CD14-positive monocyte (primary cell): ENCODE measurements at regions not wholly inside any gene's neighbourhood (a gene's known extent, or its start where the extent isn't known, plus 50 kb on each side); places are given as distances from the start of the nearest gene placed in this dataset.

Experiments used
- DNase-seq, 3 donors: peaks; one replicate each; pipeline ENCODE4 v3.0.0-alpha.2; 2011 to 2022
- H2AFZ ChIP-seq: 2 replicates; pipeline ENCODE4 v1.6.0; 2012; ENCODE audit warnings: mild to moderate bottlenecking, low read depth, low read length, inconsistent platforms; ENCODE audit not compliant: insufficient read depth, poor library complexity, severe bottlenecking
- H3K27ac ChIP-seq, 2 donors: 1 replicate in 1 of 2; 2 replicates in 1 of 2; pipeline ENCODE4 v1.5.1; 2012 to 2013; ENCODE audit warnings: low read length in 2 of 2, control low read depth in 1 of 2, inconsistent platforms in 1 of 2, low read depth in 1 of 2, mild to moderate bottlenecking in 1 of 2
- H3K27me3 ChIP-seq, 2 donors: one replicate each; pipeline versions ENCODE4 v1.6.0 to v1.6.1; 2011 to 2013; ENCODE audit warnings: low read length in 2 of 2; ENCODE audit not compliant: control insufficient read depth in 2 of 2, insufficient read depth in 2 of 2
- H3K36me3 ChIP-seq, 2 donors: replicated peaks in 1 of 2; 1 replicate in 1 of 2; 2 replicates in 1 of 2; pipeline versions ENCODE4 v1.5.1 to v1.6.1; 2012 to 2013; ENCODE audit warnings: low read length in 2 of 2, control low read depth in 1 of 2, inconsistent platforms in 1 of 2, mild to moderate bottlenecking in 1 of 2; ENCODE audit not compliant: insufficient read depth in 2 of 2, control insufficient read depth in 1 of 2
- H3K4me1 ChIP-seq, 2 donors: 1 replicate in 1 of 2; 2 replicates in 1 of 2; pipeline versions ENCODE4 v1.5.1 to v1.6.1; 2012 to 2013; ENCODE audit warnings: low read length in 2 of 2, control low read depth in 1 of 2, inconsistent platforms in 1 of 2, mild to moderate bottlenecking in 1 of 2, moderate library complexity in 1 of 2; ENCODE audit not compliant: insufficient read depth in 2 of 2, control insufficient read depth in 1 of 2
- H3K4me2 ChIP-seq: replicated peaks from 2 replicates; pipeline ENCODE3; 2012; ENCODE audit warnings: low read length, moderate library complexity, mild to moderate bottlenecking; ENCODE audit not compliant: poor library complexity, severe bottlenecking; ENCODE audit errors: extremely low read depth
- H3K4me3 ChIP-seq, 3 experiments: fragments of 200-600 bp in 1 of 3; sonication (generic) in 1 of 3; replicated peaks in 1 of 3; 1 replicate in 2 of 3; 2 replicates in 1 of 3; pipeline ENCODE4 v1.5.1; 2011 to 2013; ENCODE audit warnings: low read length in 3 of 3, mild to moderate bottlenecking in 3 of 3, control low read depth in 2 of 3, low read depth in 2 of 3, inconsistent platforms in 1 of 3, moderate library complexity in 1 of 3
- H3K79me2 ChIP-seq: 2 replicates; pipeline ENCODE4 v1.6.0; 2012; ENCODE audit warnings: mild to moderate bottlenecking, control low read depth, inconsistent platforms, low read length, moderate library complexity; ENCODE audit not compliant: insufficient read depth
- H3K9ac ChIP-seq: 2 replicates; pipeline ENCODE4 v1.6.0; 2017; ENCODE audit warnings: low read length, mild to moderate bottlenecking; ENCODE audit not compliant: insufficient read depth, poor library complexity, severe bottlenecking
- H3K9me3 ChIP-seq, 2 donors: replicated peaks in 1 of 2; 1 replicate in 1 of 2; 2 replicates in 1 of 2; pipeline versions ENCODE4 v1.5.1 to v1.6.1; 2012 to 2013; ENCODE audit warnings: low read length in 2 of 2, control low read depth in 1 of 2; ENCODE audit not compliant: control insufficient read depth in 1 of 2, insufficient read depth in 1 of 2
- H4K20me1 ChIP-seq: 2 replicates; pipeline ENCODE4 v1.6.0; 2012; ENCODE audit warnings: mild to moderate bottlenecking, low read length, control low read depth, moderate library complexity; ENCODE audit not compliant: insufficient read depth
- H3K27ac Mint-ChIP-seq, 7 donors: one replicate each; pipeline ENCODE4 v1.8.0; 2020; ENCODE audit warnings: mild to moderate bottlenecking in 7 of 7, mixed read lengths in 7 of 7, moderate library complexity in 6 of 7, inconsistent platforms in 2 of 7
- H3K27me3 Mint-ChIP-seq, 3 donors: one replicate each; pipeline ENCODE4 v1.8.0; 2021 to 2022; ENCODE audit warnings: low read depth in 3 of 3, mild to moderate bottlenecking in 3 of 3, mixed read lengths in 3 of 3, moderate library complexity in 3 of 3, inconsistent platforms in 1 of 3
- H3K36me3 Mint-ChIP-seq, 2 donors: one replicate each; pipeline ENCODE4 v1.8.0; 2020; ENCODE audit warnings: mixed read lengths in 2 of 2, inconsistent platforms in 1 of 2, mild to moderate bottlenecking in 1 of 2
- H3K4me1 Mint-ChIP-seq: one replicate; pipeline ENCODE4 v1.8.0; 2020; ENCODE audit warnings: mild to moderate bottlenecking, mixed read lengths
- H3K4me3 Mint-ChIP-seq, 2 donors: one replicate each; pipeline ENCODE4 v1.8.0; 2020; ENCODE audit warnings: mild to moderate bottlenecking in 2 of 2, mixed read lengths in 2 of 2, moderate library complexity in 1 of 2
- H3K9me3 Mint-ChIP-seq, 7 donors: one replicate each; pipeline ENCODE4 v1.8.0; 2020 to 2022; ENCODE audit warnings: mixed read lengths in 7 of 7, mild to moderate bottlenecking in 6 of 7, moderate library complexity in 6 of 7, inconsistent platforms in 2 of 7
- WGBS: methylation state at CpG from one replicate; pipeline ENCODE4 v1.1.5; 2013; ENCODE audit warnings: missing lambda C conversion rate; ENCODE audit not compliant: insufficient coverage; 5-methylcytosine and 5-hydroxymethylcytosine counted together
- intact Hi-C, 2 donors: fragments of 100-400 bp; cut with micrococcal nuclease; formaldehyde crosslinking; loops; one replicate each; pipeline versions ENCODE4 v1.15.0 to v1.15.1; 2023
- TF ChIP-seq, protein P1 (sequence below): fragments of 200-600 bp; IDR thresholded peaks from one replicate; pipeline ENCODE4 v1.8.0; 2022; ENCODE audit warnings: antibody characterized with exemption, mild to moderate bottlenecking

DNA sequence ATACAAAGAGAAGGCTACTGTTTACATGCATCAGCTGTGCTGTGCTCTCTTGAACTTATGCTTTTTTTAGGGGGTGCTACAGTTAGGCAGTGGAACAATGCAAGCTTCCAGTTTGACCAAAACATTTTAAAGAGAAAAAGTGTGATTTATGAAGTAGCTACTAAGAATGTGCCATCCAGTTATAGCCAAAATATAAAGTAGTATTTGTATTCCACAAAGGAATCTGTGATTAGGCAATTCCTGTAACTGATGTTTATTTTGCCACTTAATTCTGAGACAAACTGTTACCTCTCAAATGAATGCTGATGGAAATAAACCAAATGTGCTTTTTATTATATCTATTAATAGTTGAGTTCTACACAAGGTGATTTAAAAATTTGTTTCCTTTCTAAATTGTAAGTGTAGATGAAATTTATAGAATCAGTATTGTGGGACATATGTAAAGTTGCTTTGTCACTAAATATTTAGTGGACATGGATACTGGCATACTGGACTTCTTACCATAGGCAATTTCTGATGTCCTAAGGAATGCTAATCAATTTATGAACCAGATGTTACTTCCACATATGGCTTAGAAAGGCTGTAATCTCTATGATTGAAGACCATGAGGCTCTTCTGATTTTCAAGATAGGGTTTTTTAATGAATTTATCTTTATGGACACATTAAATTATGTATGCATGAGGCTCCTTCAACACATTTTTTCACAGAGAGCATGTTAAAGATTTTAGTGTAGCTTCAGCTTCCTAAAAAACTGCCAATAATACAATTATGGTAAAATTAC, 410.2 kb downstream of the PRR16 start:
- Mint-ChIP-seq H3K27me3 (peaks cover 0 to 3% (median 2%) of the 10 kb centered on the region in 3 donors), H3K36me3 (no peaks in the 10 kb centered on the region), H3K27ac (no peak overlapping the region), H3K4me1 (no peaks in the 10 kb centered on the region), H3K4me3 (no peak overlapping the region), H3K9me3 (peaks cover 0 to 5% (median 3%) of the 10 kb centered on the region in 7 donors)
- no peak for DNase-seq
- no peaks in the 10 kb centered on the region for H3K27me3 ChIP-seq
- peaks cover 0 to 3% of the 10 kb centered on the region in 2 donors for H3K9me3 ChIP-seq
- no peaks in the 10 kb centered on the region for H3K4me1 ChIP-seq
- H3K9ac ChIP-seq: no peak overlapping the region
- H4K20me1 ChIP-seq: no peaks in the 10 kb centered on the region
- no peaks in the 10 kb centered on the region for H3K79me2 ChIP-seq
- intact Hi-C loops: no loop called here
- H3K36me3 ChIP-seq: no peaks in the 10 kb centered on the region
- TF ChIP-seq, protein P1, sequence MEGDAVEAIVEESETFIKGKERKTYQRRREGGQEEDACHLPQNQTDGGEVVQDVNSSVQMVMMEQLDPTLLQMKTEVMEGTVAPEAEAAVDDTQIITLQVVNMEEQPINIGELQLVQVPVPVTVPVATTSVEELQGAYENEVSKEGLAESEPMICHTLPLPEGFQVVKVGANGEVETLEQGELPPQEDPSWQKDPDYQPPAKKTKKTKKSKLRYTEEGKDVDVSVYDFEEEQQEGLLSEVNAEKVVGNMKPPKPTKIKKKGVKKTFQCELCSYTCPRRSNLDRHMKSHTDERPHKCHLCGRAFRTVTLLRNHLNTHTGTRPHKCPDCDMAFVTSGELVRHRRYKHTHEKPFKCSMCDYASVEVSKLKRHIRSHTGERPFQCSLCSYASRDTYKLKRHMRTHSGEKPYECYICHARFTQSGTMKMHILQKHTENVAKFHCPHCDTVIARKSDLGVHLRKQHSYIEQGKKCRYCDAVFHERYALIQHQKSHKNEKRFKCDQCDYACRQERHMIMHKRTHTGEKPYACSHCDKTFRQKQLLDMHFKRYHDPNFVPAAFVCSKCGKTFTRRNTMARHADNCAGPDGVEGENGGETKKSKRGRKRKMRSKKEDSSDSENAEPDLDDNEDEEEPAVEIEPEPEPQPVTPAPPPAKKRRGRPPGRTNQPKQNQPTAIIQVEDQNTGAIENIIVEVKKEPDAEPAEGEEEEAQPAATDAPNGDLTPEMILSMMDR: no peak
- H3K27ac ChIP-seq: no peak overlapping the region
- no peak overlapping the region for H3K4me2 ChIP-seq
- no peak overlapping the region for H2AFZ ChIP-seq
- H3K4me3 ChIP-seq: no peak overlapping the region

DNA sequence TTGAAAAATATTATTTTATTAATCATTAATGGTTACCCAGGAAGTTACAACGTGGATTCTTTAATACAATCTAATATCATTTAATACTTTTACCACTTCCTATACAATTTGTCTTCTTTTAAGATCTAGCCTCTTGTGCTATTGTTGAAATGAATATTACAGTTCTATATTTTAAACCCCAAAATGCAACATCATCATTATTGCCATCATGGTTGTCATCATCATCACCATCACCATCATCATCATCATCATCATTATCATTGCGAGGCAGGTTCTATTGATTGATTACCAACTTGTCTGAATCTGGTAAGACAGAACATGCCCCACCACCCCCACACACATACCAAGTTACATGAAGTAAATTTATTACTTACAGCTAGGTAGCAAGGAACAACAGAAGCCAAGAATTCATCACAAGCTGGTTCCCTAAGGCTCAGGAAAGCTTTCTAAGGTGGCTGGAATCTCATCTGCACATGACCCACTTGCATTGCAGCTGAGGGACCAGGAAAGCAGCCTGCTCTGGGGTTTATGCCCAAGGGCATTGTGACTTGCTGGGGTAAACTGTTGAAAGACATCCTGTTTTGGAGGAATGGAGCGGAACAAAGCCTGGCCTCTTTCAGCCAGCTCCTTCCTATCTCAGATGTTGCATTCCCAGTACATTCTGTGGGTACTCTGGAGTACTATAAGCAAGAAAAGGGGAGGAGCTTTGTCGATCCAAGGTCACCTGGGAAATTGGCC, 418.1 kb downstream of the PRR16 start:
- no peaks in the 10 kb centered on the region for H4K20me1 ChIP-seq
- no peak overlapping the region for H3K4me3 ChIP-seq
- TF ChIP-seq, protein P1: no peak
- intact Hi-C loops: no loop called here
- H3K4me2 ChIP-seq: no peak overlapping the region
- H3K27me3 ChIP-seq: no peaks in the 10 kb centered on the region
- Mint-ChIP-seq H3K27ac (no peak overlapping the region), H3K9me3 (peaks cover 0 to 3% (median 0%) of the 10 kb centered on the region in 7 donors), H3K36me3 (no peaks in the 10 kb centered on the region), H3K27me3 (peaks cover 0 to 2% (median 0%) of the 10 kb centered on the region in 3 donors), H3K4me1 (no peaks in the 10 kb centered on the region), H3K4me3 (no peak overlapping the region)
- H2AFZ ChIP-seq: no peak overlapping the region
- H3K4me1 ChIP-seq: no peaks in the 10 kb centered on the region
- H3K36me3 ChIP-seq: no peaks in the 10 kb centered on the region
- H3K27ac ChIP-seq: no peak overlapping the region
- no CpG with 5 or more reads among the region's 4 CpGs for WGBS
- no peak for DNase-seq
- no peak overlapping the region for H3K9ac ChIP-seq
- H3K9me3 ChIP-seq: peaks cover 0 to 8% of the 10 kb centered on the region in 2 donors
- H3K79me2 ChIP-seq: no peaks in the 10 kb centered on the region
